Neural progenitor cell (in vitro differentiated cells): ENCODE measurements at regions not wholly inside any gene's neighbourhood (a gene's known extent, or its start where the extent isn't known, plus 50 kb on each side); places are given as distances from the start of the nearest gene placed in this dataset.
"Not testable (repeated sequence)": the region's sequence is repeated elsewhere in the genome, so short reads cannot be mapped to it uniquely, and the experiment has no call there.

Source experiments
- CTCF ChIP-seq: fragments of 200-600 bp; sonication (generic); IDR thresholded peaks from 2 replicates; pipeline ENCODE4 v1.5.1; 2017; ENCODE audit warnings: antibody characterized with exemption, mild to moderate bottlenecking
- EZH2 ChIP-seq: fragments of 200-600 bp; sonication (generic); IDR thresholded peaks from 2 replicates; pipeline ENCODE4 v1.6.1; 2017; ENCODE audit warnings: antibody characterized with exemption, mild to moderate bottlenecking, moderate library complexity
- EZH2phosphoT487 ChIP-seq: fragments of 200-600 bp; sonication (generic); IDR thresholded peaks from 2 replicates; pipeline ENCODE4 v1.6.1; 2017; ENCODE audit warnings: antibody characterized with exemption

- TF ChIP-seq CTCF, EZH2, EZH2phosphoT487: not testable (repeated sequence)
Observed at GRCh38 chr1:206285024-206285960, 82.0 kb downstream of the SRGAP2 start.
